DND-41 (cell line): ENCODE measurements at regions not wholly inside any gene's neighbourhood (a gene's known extent, or its start where the extent isn't known, plus 50 kb on each side); places are given as distances from the start of the nearest gene placed in this dataset.

Experiments
- EZH2 ChIP-seq: IDR thresholded peaks from 3 replicates; pipeline ENCODE4 v1.6.1; 2012; ENCODE audit warnings: borderline replicate concordance, low read depth, mild to moderate bottlenecking, moderate library complexity, low read length, inconsistent platforms; ENCODE audit not compliant: severe bottlenecking
- TF ChIP-seq, protein P1 (sequence below): IDR thresholded peaks from 2 replicates; pipeline ENCODE4 v1.5.1; 2012; ENCODE audit warnings: borderline replicate concordance, low read length, moderate library complexity, mild to moderate bottlenecking; ENCODE audit not compliant: poor library complexity, severe bottlenecking; ENCODE audit errors: extremely low read depth

DNA sequence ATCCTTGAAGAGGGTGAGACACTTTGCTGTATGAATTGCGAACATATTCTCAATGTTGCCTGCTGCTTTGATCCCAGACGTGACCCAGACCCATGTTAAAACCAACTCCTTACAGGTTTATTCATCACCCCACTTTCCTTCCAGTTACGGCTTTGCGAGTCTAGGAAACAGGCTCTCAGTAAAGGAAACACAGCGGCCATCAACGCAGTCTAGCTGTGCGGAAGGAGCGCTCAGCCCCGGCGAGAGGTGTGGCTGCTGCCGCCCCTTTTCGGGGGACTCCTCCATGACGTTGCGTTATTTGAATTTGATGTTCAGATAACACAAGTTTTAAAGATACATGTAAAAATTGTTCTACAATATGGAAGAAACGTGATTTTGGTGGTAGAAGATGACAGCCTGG is 206.4 kb upstream of the FAT1 start:
- TF ChIP-seq, protein P1, sequence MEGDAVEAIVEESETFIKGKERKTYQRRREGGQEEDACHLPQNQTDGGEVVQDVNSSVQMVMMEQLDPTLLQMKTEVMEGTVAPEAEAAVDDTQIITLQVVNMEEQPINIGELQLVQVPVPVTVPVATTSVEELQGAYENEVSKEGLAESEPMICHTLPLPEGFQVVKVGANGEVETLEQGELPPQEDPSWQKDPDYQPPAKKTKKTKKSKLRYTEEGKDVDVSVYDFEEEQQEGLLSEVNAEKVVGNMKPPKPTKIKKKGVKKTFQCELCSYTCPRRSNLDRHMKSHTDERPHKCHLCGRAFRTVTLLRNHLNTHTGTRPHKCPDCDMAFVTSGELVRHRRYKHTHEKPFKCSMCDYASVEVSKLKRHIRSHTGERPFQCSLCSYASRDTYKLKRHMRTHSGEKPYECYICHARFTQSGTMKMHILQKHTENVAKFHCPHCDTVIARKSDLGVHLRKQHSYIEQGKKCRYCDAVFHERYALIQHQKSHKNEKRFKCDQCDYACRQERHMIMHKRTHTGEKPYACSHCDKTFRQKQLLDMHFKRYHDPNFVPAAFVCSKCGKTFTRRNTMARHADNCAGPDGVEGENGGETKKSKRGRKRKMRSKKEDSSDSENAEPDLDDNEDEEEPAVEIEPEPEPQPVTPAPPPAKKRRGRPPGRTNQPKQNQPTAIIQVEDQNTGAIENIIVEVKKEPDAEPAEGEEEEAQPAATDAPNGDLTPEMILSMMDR, result no peak
- TF ChIP-seq EZH2, result no peak
